ENCODE measurements at regions not wholly inside any gene's neighbourhood (a gene's known extent, or its start where the extent isn't known, plus 50 kb on each side); places are given as distances from the start of the nearest gene placed in this dataset.
A peak's percentile ranks its signal among the peaks of the same experiment; 100 is the strongest.

- TF ChIP-seq ZUFSP (CRISPR knock-in tag; IDR thresholded peaks at IDR 0.05; ENCODE audit: borderline replicate concordance), result no peak
- no peak for TF ChIP-seq ZNF781 (CRISPR knock-in tag; IDR thresholded peaks at IDR 0.05; ENCODE audit: borderline replicate concordance, not compliant biosample characterization)
- TF ChIP-seq, protein P1, sequence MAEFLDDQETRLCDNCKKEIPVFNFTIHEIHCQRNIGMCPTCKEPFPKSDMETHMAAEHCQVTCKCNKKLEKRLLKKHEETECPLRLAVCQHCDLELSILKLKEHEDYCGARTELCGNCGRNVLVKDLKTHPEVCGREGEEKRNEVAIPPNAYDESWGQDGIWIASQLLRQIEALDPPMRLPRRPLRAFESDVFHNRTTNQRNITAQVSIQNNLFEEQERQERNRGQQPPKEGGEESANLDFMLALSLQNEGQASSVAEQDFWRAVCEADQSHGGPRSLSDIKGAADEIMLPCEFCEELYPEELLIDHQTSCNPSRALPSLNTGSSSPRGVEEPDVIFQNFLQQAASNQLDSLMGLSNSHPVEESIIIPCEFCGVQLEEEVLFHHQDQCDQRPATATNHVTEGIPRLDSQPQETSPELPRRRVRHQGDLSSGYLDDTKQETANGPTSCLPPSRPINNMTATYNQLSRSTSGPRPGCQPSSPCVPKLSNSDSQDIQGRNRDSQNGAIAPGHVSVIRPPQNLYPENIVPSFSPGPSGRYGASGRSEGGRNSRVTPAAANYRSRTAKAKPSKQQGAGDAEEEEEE (CRISPR knock-in tag; IDR thresholded peaks at IDR 0.05; ENCODE audit: borderline replicate concordance), result no peak
- TF ChIP-seq MTA3 (CRISPR knock-in tag; IDR thresholded peaks at IDR 0.05), result no peak
- TF ChIP-seq ELF4 (CRISPR knock-in tag; IDR thresholded peaks at IDR 0.05; ENCODE audit: borderline replicate concordance), result no peak
- TF ChIP-seq BORCS8-MEF2B (CRISPR knock-in tag; IDR thresholded peaks at IDR 0.05), result 0 out of 2 replicates have a peak, but pooled peaks have one; percentile 33
- TF ChIP-seq POLR2AphosphoS5 (IDR thresholded peaks at IDR 0.05; ENCODE audit: low read depth, low read length), result peak; percentile 94
- TF ChIP-seq MBD4 (IDR thresholded peaks at IDR 0.05; ENCODE audit: borderline replicate concordance, low read length), result no peak
- TF ChIP-seq PCBP2 (optimal IDR thresholded peaks at IDR 0.05; ENCODE audit: low read depth, low read length, poor library complexity, severe bottlenecking), result no peak
- no peak for TF ChIP-seq ZNF251 (CRISPR knock-in tag; IDR thresholded peaks at IDR 0.05)
- no peak for TF ChIP-seq DMTF1 (CRISPR knock-in tag; IDR thresholded peaks at IDR 0.05)
- TF ChIP-seq ZFP41 (CRISPR knock-in tag; IDR thresholded peaks at IDR 0.05; ENCODE audit: borderline replicate concordance), result no peak
- TF ChIP-seq U2AF2 (IDR thresholded peaks at IDR 0.05; ENCODE audit: low read depth, low read length), result no peak
- no peak for TF ChIP-seq TOE1 (CRISPR knock-in tag; IDR thresholded peaks at IDR 0.05)
- TF ChIP-seq CHCHD3 (CRISPR knock-in tag; IDR thresholded peaks at IDR 0.05), result no peak
- TF ChIP-seq HMGA1 (CRISPR knock-in tag; conservative IDR thresholded peaks at IDR 0.05), result no peak
- TF ChIP-seq FOXO4 (CRISPR knock-in tag; conservative IDR thresholded peaks at IDR 0.05), result no peak
Observed at GRCh38 chr9:31848505-31849285, 535.7 kb upstream of the ACO1 start (continued).
